Stimulated activated naive CD8-positive, alpha-beta T cell treated with anti-CD3 and anti-CD28 coated beads, Interleukin-15, amount 100 ng/mL, for 72 hours (primary cell): ENCODE measurements at regions not wholly inside any gene's neighbourhood (a gene's known extent, or its start where the extent isn't known, plus 50 kb on each side); places are given as distances from the start of the nearest gene placed in this dataset.
"Not testable (repeated sequence)": the region's sequence is repeated elsewhere in the genome, so short reads cannot be mapped to it uniquely, and the experiment has no call there.

Source experiments
- ATAC-seq: fragments of 150-1000 bp; cut with Tn5 transposase; 2 replicates; pipeline ENCODE4 v1.10.0; 2021; ENCODE audit warnings: mild to moderate bottlenecking, moderate library complexity
- DNase-seq, 2 donors: peaks; one replicate each; pipeline ENCODE4 v3.0.0; 2021 to 2022
- H3K27ac Mint-ChIP-seq, 2 donors: one replicate each; pipeline ENCODE4 v1.8.0; 2022; ENCODE audit warnings: mild to moderate bottlenecking in 2 of 2, mixed read lengths in 2 of 2, moderate library complexity in 2 of 2
- H3K27me3 Mint-ChIP-seq: one replicate; pipeline ENCODE4 v1.8.0; 2022; ENCODE audit warnings: mixed read lengths
- H3K4me1 Mint-ChIP-seq: one replicate; pipeline ENCODE4 v1.8.0; 2022; ENCODE audit warnings: mild to moderate bottlenecking, mixed read lengths
- H3K4me3 Mint-ChIP-seq, 2 donors: one replicate each; pipeline ENCODE4 v1.8.0; 2022; ENCODE audit warnings: mild to moderate bottlenecking in 2 of 2, mixed read lengths in 2 of 2, moderate library complexity in 1 of 2
- H3K9me3 Mint-ChIP-seq, 2 donors: one replicate each; pipeline ENCODE4 v1.8.0; 2022; ENCODE audit warnings: mixed read lengths in 2 of 2

GRCh38 chr4:45033676-45034419 is 307.5 kb upstream of the GNPDA2 start:
- DNase-seq = no peak
- no peaks in the 10 kb centered on the region for H3K27me3 Mint-ChIP-seq
- H3K9me3 Mint-ChIP-seq = peaks cover 3 to 4% of the 10 kb centered on the region in 2 donors
- no peak overlapping the region for H3K27ac Mint-ChIP-seq
- no peak for ATAC-seq
- no peaks in the 10 kb centered on the region for H3K4me1 Mint-ChIP-seq
- no peak overlapping the region for H3K4me3 Mint-ChIP-seq

DNA sequence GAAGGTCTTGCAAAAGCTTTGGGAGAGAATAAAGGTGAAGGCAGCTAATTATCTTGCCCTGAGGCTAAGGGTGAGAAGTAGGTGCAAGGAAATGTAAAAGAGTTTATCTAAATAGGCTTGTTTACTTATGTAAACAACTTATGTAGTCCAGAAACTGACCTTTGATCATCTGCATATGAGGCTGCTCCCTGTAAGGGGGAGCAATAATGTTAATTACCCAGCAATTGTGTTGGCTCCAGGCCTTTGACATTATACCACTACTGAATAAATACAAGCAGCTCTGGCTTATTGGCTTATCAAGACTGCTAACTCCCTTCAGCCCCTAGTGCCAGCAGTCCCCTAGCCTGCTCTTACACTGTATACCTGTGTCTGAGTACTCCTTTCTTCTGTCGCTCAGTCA is 303.7 kb upstream of the GNPDA2 start:
- ATAC-seq = no peak
- H3K4me1 Mint-ChIP-seq = no peaks in the 10 kb centered on the region
- H3K27ac Mint-ChIP-seq = no peak overlapping the region
- no peaks in the 10 kb centered on the region for H3K27me3 Mint-ChIP-seq
- no peak overlapping the region for H3K4me3 Mint-ChIP-seq
- no peak for DNase-seq
- H3K9me3 Mint-ChIP-seq = peaks cover 7 to 8% of the 10 kb centered on the region in 2 donors

- H3K9me3 Mint-ChIP-seq = peaks cover 5 to 12% of the 10 kb centered on the region in 2 donors
- DNase-seq = no peak
- H3K27ac Mint-ChIP-seq = no peak overlapping the region
- H3K4me3 Mint-ChIP-seq = no peak overlapping the region
- ATAC-seq = no peak
- no peaks in the 10 kb centered on the region for H3K27me3 Mint-ChIP-seq
- H3K4me1 Mint-ChIP-seq = no peaks in the 10 kb centered on the region
Measured at GRCh38 chr4:45007508-45007907, 281.2 kb upstream of the GNPDA2 start.

DNA sequence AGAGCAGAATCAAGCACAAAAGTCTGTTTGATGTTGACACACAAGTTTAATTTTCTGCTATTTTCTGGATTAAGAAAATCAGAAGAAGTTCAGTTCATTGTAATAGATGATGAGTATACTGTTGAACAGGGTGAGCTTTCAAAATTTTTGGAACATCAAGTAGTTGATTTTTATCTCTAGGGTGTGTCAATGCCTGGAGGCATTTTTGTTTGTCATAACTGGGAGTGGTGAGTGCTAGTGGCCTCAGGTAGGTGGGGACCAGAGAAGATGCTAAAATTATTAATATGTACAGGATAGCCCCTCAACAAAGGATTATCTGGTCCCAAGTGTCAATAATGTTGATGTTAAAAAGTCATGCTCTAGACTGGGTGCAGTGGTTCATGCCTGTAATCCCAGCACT is 279.7 kb upstream of the GNPDA2 start:
- DNase-seq (no peak), ATAC-seq (no peak)
- Mint-ChIP-seq H3K27ac (no peak overlapping the region), H3K27me3 (no peaks in the 10 kb centered on the region), H3K4me3 (no peak overlapping the region), H3K4me1 (no peaks in the 10 kb centered on the region), H3K9me3 (peaks cover 9 to 12% of the 10 kb centered on the region in 2 donors)

GRCh38 chr4:45004847-45005565 is 278.6 kb upstream of the GNPDA2 start:
- no peak for DNase-seq
- H3K27me3 Mint-ChIP-seq = no peaks in the 10 kb centered on the region
- H3K27ac Mint-ChIP-seq = no peak overlapping the region
- H3K4me3 Mint-ChIP-seq = no peak overlapping the region
- no peaks in the 10 kb centered on the region for H3K4me1 Mint-ChIP-seq
- peaks cover 9 to 12% of the 10 kb centered on the region in 2 donors for H3K9me3 Mint-ChIP-seq
- no peak for ATAC-seq

GRCh38 chr4:45004326-45004725 is 278.0 kb upstream of the GNPDA2 start:
- no peak overlapping the region for H3K4me3 Mint-ChIP-seq

GRCh38 chr4:44996276-44996845 is 270.0 kb upstream of the GNPDA2 start:
- ATAC-seq (no peak), DNase-seq (no peak)
- H3K4me1 Mint-ChIP-seq = no peaks in the 10 kb centered on the region
- H3K27ac Mint-ChIP-seq = no peak overlapping the region
- H3K27me3 Mint-ChIP-seq = no peaks in the 10 kb centered on the region
- H3K9me3 Mint-ChIP-seq = peaks cover 13 to 22% of the 10 kb centered on the region in 2 donors
- no peak overlapping the region for H3K4me3 Mint-ChIP-seq

More at GRCh38 chr4:45004326-45004725, 278.0 kb upstream of the GNPDA2 start:
- Mint-ChIP-seq H3K9me3 (peaks cover 9 to 12% of the 10 kb centered on the region in 2 donors), H3K27ac (no peak overlapping the region), H3K4me1 (no peaks in the 10 kb centered on the region), H3K27me3 (no peaks in the 10 kb centered on the region)
- DNase-seq (no peak), ATAC-seq (no peak)

DNA sequence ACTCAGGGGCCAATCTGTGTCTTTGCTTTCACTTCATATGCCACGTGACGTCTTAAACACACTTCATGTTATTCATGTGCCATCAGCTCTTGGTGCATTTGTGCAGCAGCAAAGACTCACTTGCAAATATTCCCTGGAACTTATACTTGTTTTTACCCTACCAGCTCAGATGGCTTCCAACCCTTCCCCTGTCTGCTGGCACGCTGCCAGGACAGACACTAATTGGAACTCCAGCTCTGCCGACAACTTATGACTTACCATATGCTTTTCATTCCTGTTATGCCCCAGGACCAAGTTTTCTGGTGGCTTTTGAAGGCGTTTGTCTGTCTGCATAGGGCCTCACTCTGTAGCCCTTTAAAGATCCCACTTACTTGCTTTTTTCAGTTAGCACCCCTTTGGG is 261.7 kb upstream of the GNPDA2 start:
- no peaks in the 10 kb centered on the region for H3K27me3 Mint-ChIP-seq
- no peaks in the 10 kb centered on the region for H3K4me1 Mint-ChIP-seq
- DNase-seq (no peak), ATAC-seq (no peak)
- peaks cover 3 to 30% of the 10 kb centered on the region in 2 donors for H3K9me3 Mint-ChIP-seq
- no peak overlapping the region for H3K4me3 Mint-ChIP-seq
- H3K27ac Mint-ChIP-seq = no peak overlapping the region

- no peak for DNase-seq
- Mint-ChIP-seq H3K27me3 (no peaks in the 10 kb centered on the region), H3K27ac (no peak overlapping the region), H3K4me1 (no peaks in the 10 kb centered on the region), H3K4me3 (no peak overlapping the region), H3K9me3 (peaks cover 0 to 16% of the 10 kb centered on the region in 2 donors)
- ATAC-seq = no peak
Measured at GRCh38 chr4:44985938-44986337, 259.6 kb upstream of the GNPDA2 start.

DNA sequence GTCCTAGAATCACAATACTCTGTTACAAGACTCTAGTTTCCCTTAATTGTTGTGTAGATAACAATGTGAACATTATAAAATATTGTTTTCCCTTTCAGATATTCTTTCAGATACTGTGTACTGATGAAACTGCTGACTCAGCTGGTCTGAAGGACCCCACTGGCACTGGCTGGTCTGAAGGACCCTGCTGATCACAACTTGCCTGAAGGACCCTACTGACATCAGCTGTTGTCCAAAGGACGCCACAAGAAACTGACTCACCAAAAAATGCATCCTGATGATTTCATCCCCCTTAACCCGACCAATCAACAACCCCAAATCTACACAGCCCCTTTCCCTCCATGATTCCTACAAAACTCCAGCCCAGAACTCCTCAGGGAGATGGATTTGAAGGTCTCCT is 258.8 kb upstream of the GNPDA2 start:
- Mint-ChIP-seq H3K27ac (no peak overlapping the region), H3K4me3 (no peak overlapping the region), H3K4me1 (no peaks in the 10 kb centered on the region), H3K9me3 (peaks cover 0 to 16% of the 10 kb centered on the region in 2 donors), H3K27me3 (no peaks in the 10 kb centered on the region)
- DNase-seq (no peak), ATAC-seq (no peak)

- DNase-seq (no peak), ATAC-seq (no peak)
- H3K4me1 Mint-ChIP-seq = no peaks in the 10 kb centered on the region
- no peaks in the 10 kb centered on the region for H3K27me3 Mint-ChIP-seq
- peaks cover 0 to 16% of the 10 kb centered on the region in 2 donors for H3K9me3 Mint-ChIP-seq
- H3K27ac Mint-ChIP-seq = no peak overlapping the region
- H3K4me3 Mint-ChIP-seq = no peak overlapping the region
Measured at GRCh38 chr4:44984083-44984482, 257.7 kb upstream of the GNPDA2 start.

DNA sequence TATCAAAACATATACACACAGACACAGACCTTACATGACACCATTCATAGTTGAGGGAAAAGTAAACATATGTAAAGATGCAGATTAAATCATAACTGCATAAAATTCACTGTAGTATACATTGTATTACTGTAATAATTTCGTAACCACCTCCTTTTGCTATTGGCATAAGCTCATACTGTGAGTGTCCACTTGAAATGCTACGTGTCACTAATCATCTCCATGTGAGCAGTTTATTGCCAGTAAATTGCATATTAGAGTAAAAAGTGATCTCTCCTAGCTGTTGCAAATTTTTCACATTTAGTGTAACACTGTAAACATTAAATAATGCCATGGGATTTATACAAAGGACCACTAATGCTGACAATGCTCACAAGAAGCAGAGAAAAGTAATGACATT is 256.7 kb upstream of the GNPDA2 start:
- Mint-ChIP-seq H3K27me3 (no peaks in the 10 kb centered on the region), H3K4me3 (no peak overlapping the region), H3K9me3 (peaks cover 0 to 7% of the 10 kb centered on the region in 2 donors), H3K4me1 (no peaks in the 10 kb centered on the region), H3K27ac (no peak overlapping the region)
- ATAC-seq (no peak), DNase-seq (no peak)

GRCh38 chr4:44978020-44978419 is 251.7 kb upstream of the GNPDA2 start:
- ATAC-seq = no peak
- Mint-ChIP-seq H3K27me3 (no peaks in the 10 kb centered on the region), H3K9me3 (no peaks in the 10 kb centered on the region), H3K27ac (no peak overlapping the region), H3K4me1 (no peaks in the 10 kb centered on the region), H3K4me3 (no peak overlapping the region)
- no peak for DNase-seq

DNA sequence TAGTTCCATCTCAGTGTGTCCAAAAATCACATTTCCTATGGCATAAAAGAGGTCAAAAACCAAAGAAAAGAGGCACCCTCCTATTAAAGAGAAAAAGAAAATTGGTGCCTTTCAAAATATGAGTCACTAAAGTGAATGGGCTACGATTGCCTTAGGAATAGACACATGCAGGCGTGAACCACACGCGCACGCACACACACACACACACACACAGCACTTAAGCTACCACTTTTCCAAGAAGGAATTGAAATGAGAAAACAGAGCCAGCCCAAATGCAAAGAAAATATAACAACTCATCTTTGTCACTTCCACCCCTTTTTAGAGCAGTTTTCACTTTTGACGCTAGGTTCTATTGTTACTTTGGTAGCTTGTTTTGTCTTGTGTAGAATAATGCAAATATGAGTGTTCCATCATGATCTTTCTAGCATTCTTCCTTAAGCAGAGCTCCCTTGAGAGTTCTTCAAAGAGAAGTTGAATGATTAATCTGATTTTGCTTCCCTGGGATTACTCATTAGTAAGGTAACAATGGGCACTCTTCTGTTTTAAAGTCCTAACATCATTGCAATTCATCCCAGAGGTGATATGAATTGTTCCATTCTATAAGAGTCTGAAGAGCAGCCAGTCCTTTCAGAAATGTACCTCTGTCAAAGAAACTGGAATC is 239.2 kb upstream of the GNPDA2 start:
- H3K4me3 Mint-ChIP-seq = no peak overlapping the region

GRCh38 chr4:44964086-44964485 is 237.7 kb upstream of the GNPDA2 start:
- H3K27me3 Mint-ChIP-seq, DNase-seq, H3K4me3 Mint-ChIP-seq, H3K4me1 Mint-ChIP-seq, H3K27ac Mint-ChIP-seq, ATAC-seq: not testable (repeated sequence)
- peaks cover 14 to 25% of the 10 kb centered on the region in 2 donors for H3K9me3 Mint-ChIP-seq

More for the DNA sequence above, 239.2 kb upstream of the GNPDA2 start:
- Mint-ChIP-seq H3K9me3 (peaks cover 6 to 18% of the 10 kb centered on the region in 2 donors), H3K27ac (no peak overlapping the region), H3K27me3 (no peaks in the 10 kb centered on the region), H3K4me1 (no peaks in the 10 kb centered on the region)
- no peak for ATAC-seq
- DNase-seq = no peak
